Smooth muscle cell of the brain vasculature (primary cell): ENCODE measurements at regions not wholly inside any gene's neighbourhood (a gene's known extent, or its start where the extent isn't known, plus 50 kb on each side); places are given as distances from the start of the nearest gene placed in this dataset.
"Not testable (repeated sequence)": the region's sequence is repeated elsewhere in the genome, so short reads cannot be mapped to it uniquely, and the experiment has no call there.

Source experiments
- DNase-seq: peaks from one replicate; pipeline ENCODE4 v3.0.0-alpha.2; 2012; ENCODE audit warnings: low read depth, low spot score

GRCh38 chr1:222177496-222177895, 370.4 kb downstream of the HHIPL2 start:
- DNase-seq: not testable (repeated sequence)

- DNase-seq: no peak
Measured at GRCh38 chr1:222171005-222171404, 376.9 kb downstream of the HHIPL2 start.

- no peak for DNase-seq
Measured at GRCh38 chr1:222168621-222169020, 379.3 kb downstream of the HHIPL2 start.

- no peak for DNase-seq
Measured at GRCh38 chr1:222167896-222168295, 380.0 kb downstream of the HHIPL2 start.

GRCh38 chr1:222167111-222167510, 380.8 kb downstream of the HHIPL2 start:
- DNase-seq: peak; percentile 18

GRCh38 chr1:222165629-222166028, 382.3 kb downstream of the HHIPL2 start:
- no peak for DNase-seq

- no peak for DNase-seq
Measured at GRCh38 chr1:222163895-222164294, 384.0 kb downstream of the HHIPL2 start.

- no peak for DNase-seq
Measured at GRCh38 chr1:222161676-222162075, 386.2 kb downstream of the HHIPL2 start.

- no peak for DNase-seq
Measured at GRCh38 chr1:222157612-222158011, 390.3 kb downstream of the HHIPL2 start.

- no peak for DNase-seq
Measured at GRCh38 chr1:222140206-222140605, 398.3 kb upstream of the DUSP10 start.

- no peak for DNase-seq
Measured at GRCh38 chr1:222138095-222138494, 396.2 kb upstream of the DUSP10 start.

GRCh38 chr1:222136869-222137268, 395.0 kb upstream of the DUSP10 start:
- DNase-seq: no peak

- no peak for DNase-seq
Measured at GRCh38 chr1:222129041-222129440, 387.2 kb upstream of the DUSP10 start.

- DNase-seq: no peak
Measured at GRCh38 chr1:222127526-222128152, 385.8 kb upstream of the DUSP10 start.

GRCh38 chr1:222127096-222127495, 385.2 kb upstream of the DUSP10 start:
- no peak for DNase-seq

- no peak for DNase-seq
Measured at GRCh38 chr1:222126052-222126451, 384.2 kb upstream of the DUSP10 start.

GRCh38 chr1:222124602-222125001, 382.7 kb upstream of the DUSP10 start:
- DNase-seq: no peak

GRCh38 chr1:222123111-222123510, 381.2 kb upstream of the DUSP10 start:
- no peak for DNase-seq

GRCh38 chr1:222117809-222118208, 375.9 kb upstream of the DUSP10 start:
- DNase-seq: no peak

GRCh38 chr1:222114536-222115156, 372.8 kb upstream of the DUSP10 start:
- no peak for DNase-seq

- no peak for DNase-seq
Measured at GRCh38 chr1:222109836-222110235, 367.9 kb upstream of the DUSP10 start.

GRCh38 chr1:222107975-222108374, 366.1 kb upstream of the DUSP10 start:
- no peak for DNase-seq

- no peak for DNase-seq
Measured at GRCh38 chr1:222107267-222107666, 365.4 kb upstream of the DUSP10 start.

GRCh38 chr1:222106377-222106776, 364.5 kb upstream of the DUSP10 start:
- no peak for DNase-seq
